H9 (cell line): ENCODE measurements at regions not wholly inside any gene's neighbourhood (a gene's known extent, or its start where the extent isn't known, plus 50 kb on each side); places are given as distances from the start of the nearest gene placed in this dataset.

Experiments used
- DNase-seq: peaks from one replicate; pipeline ENCODE4 v3.0.0-alpha.2; 2017
- H2AFZ ChIP-seq: one replicate; pipeline ENCODE4 v1.6.1; 2013; ENCODE audit warnings: mild to moderate bottlenecking, low read length, control low read depth, moderate library complexity
- H2AK5ac ChIP-seq: 2 replicates; pipeline ENCODE4 v1.6.1; 2013; ENCODE audit warnings: low read length, control low read depth, mixed read lengths; ENCODE audit not compliant: insufficient read length
- H2BK120ac ChIP-seq: one replicate; pipeline ENCODE4 v1.6.1; 2013; ENCODE audit warnings: low read depth, mild to moderate bottlenecking, low read length, control low read depth, inconsistent platforms; ENCODE audit not compliant: poor library complexity, severe bottlenecking
- H2BK12ac ChIP-seq: 2 replicates; pipeline ENCODE4 v1.6.1; 2013; ENCODE audit warnings: low read length, control low read depth, mixed read lengths, low read depth; ENCODE audit not compliant: insufficient read length
- H2BK15ac ChIP-seq: 2 replicates; pipeline ENCODE4 v1.6.1; 2013; ENCODE audit warnings: low read depth, low read length, control low read depth
- H2BK20ac ChIP-seq: one replicate; pipeline ENCODE4 v1.6.1; 2013; ENCODE audit warnings: low read depth, mild to moderate bottlenecking, low read length, control low read depth, inconsistent platforms; ENCODE audit not compliant: poor library complexity, severe bottlenecking
- H2BK5ac ChIP-seq: 2 replicates; pipeline ENCODE4 v1.6.1; 2013; ENCODE audit warnings: low read length, control low read depth, mixed read lengths; ENCODE audit not compliant: insufficient read length
- H3K14ac ChIP-seq: 2 replicates; pipeline ENCODE4 v1.6.1; 2013; ENCODE audit warnings: low read length, control low read depth; ENCODE audit not compliant: insufficient read depth
- H3K18ac ChIP-seq: 2 replicates; pipeline ENCODE4 v1.6.1; 2013; ENCODE audit warnings: low read depth, mild to moderate bottlenecking, mixed read lengths, low read length, control low read depth; ENCODE audit not compliant: insufficient read length
- H3K23ac ChIP-seq: 2 replicates; pipeline ENCODE4 v1.6.1; 2013; ENCODE audit warnings: low read length, control low read depth, mixed read lengths, low read depth; ENCODE audit not compliant: insufficient read length
- H3K23me2 ChIP-seq: 2 replicates; pipeline ENCODE4 v1.6.1; 2013; ENCODE audit warnings: low read depth, mild to moderate bottlenecking, mixed read lengths, low read length, control low read depth; ENCODE audit not compliant: insufficient read length, poor library complexity, severe bottlenecking
- H3K27ac ChIP-seq: 2 replicates; pipeline ENCODE4 v1.5.1; 2013; ENCODE audit warnings: low read length, control low read depth, mixed read lengths, low read depth; ENCODE audit not compliant: insufficient read length
- H3K27me3 ChIP-seq: 2 replicates; pipeline ENCODE4 v1.6.1; 2013; ENCODE audit warnings: low read length, control low read depth, inconsistent platforms; ENCODE audit not compliant: insufficient read depth
- H3K4ac ChIP-seq: 2 replicates; pipeline ENCODE4 v1.6.1; 2013; ENCODE audit warnings: low read depth, mild to moderate bottlenecking, control low read depth, inconsistent platforms, low read length, moderate library complexity
- H3K4me1 ChIP-seq: 2 replicates; pipeline ENCODE4 v1.6.1; 2013; ENCODE audit warnings: low read length, control low read depth, inconsistent platforms; ENCODE audit not compliant: insufficient read depth
- H3K4me2 ChIP-seq: 2 replicates; pipeline ENCODE4 v1.6.1; 2013; ENCODE audit warnings: low read length, control low read depth, mixed read lengths; ENCODE audit not compliant: insufficient read length, insufficient read depth
- H3K56ac ChIP-seq: 2 replicates; pipeline ENCODE4 v1.6.1; 2013; ENCODE audit warnings: low read depth, mild to moderate bottlenecking, mixed read lengths, low read length, control low read depth; ENCODE audit not compliant: insufficient read length
- H3K79me1 ChIP-seq: 2 replicates; pipeline ENCODE4 v1.6.1; 2013; ENCODE audit warnings: low read depth, mild to moderate bottlenecking, moderate library complexity, low read length, control low read depth, inconsistent platforms; ENCODE audit not compliant: insufficient read depth, poor library complexity, severe bottlenecking
- H3K79me2 ChIP-seq: 2 replicates; pipeline ENCODE4 v1.6.1; 2013; ENCODE audit warnings: low read length, control low read depth, inconsistent platforms; ENCODE audit not compliant: insufficient read depth
- H3K9ac ChIP-seq: 2 replicates; pipeline ENCODE4 v1.6.1; 2013; ENCODE audit warnings: low read length, control low read depth, mixed read lengths; ENCODE audit not compliant: insufficient read length; ENCODE audit errors: extremely low read depth
- H3K9me3 ChIP-seq: one replicate; pipeline ENCODE4 v1.6.1; 2013; ENCODE audit warnings: low read depth, low read length, inconsistent platforms; ENCODE audit not compliant: control insufficient read depth
- H3T11ph ChIP-seq: one replicate; pipeline ENCODE4 v1.6.1; 2013; ENCODE audit warnings: mild to moderate bottlenecking, low read length, control low read depth, inconsistent platforms
- H4K20me1 ChIP-seq: one replicate; pipeline ENCODE4 v1.6.1; 2013; ENCODE audit not compliant: control insufficient read depth, insufficient read length, insufficient read depth
- H4K5ac ChIP-seq: 2 replicates; pipeline ENCODE4 v1.6.1; 2013; ENCODE audit warnings: low read depth, mild to moderate bottlenecking, mixed read lengths, low read length, control low read depth; ENCODE audit not compliant: insufficient read length
- H4K8ac ChIP-seq: replicated peaks from 2 replicates; pipeline ENCODE4 v1.6.1; 2013; ENCODE audit warnings: low read length, control low read depth, mixed read lengths, low read depth; ENCODE audit not compliant: insufficient read length
- H4K91ac ChIP-seq: 2 replicates; pipeline ENCODE4 v1.6.1; 2013; ENCODE audit warnings: low read depth, mild to moderate bottlenecking, moderate library complexity, mixed read lengths, low read length, control low read depth; ENCODE audit not compliant: insufficient read length
- H3K27ac Mint-ChIP-seq, 3 experiments: 2 replicates in 2 of 3; 3 replicates in 1 of 3; pipeline ENCODE4 v1.8.0; 2020 to 2021; ENCODE audit warnings: mixed read lengths in 3 of 3, mild to moderate bottlenecking in 1 of 3, moderate library complexity in 1 of 3
- H3K27me3 Mint-ChIP-seq: 2 replicates; pipeline ENCODE4 v1.8.0; 2021; ENCODE audit warnings: low read depth, mild to moderate bottlenecking, moderate library complexity, mixed read lengths
- H3K36me3 Mint-ChIP-seq, 3 experiments: 2 replicates in 2 of 3; 3 replicates in 1 of 3; pipeline ENCODE4 v1.8.0; 2020 to 2021; ENCODE audit warnings: low read depth in 3 of 3, mixed read lengths in 3 of 3; ENCODE audit not compliant: insufficient read depth in 1 of 3
- H3K4me1 Mint-ChIP-seq, 2 experiments: 2 replicates each; pipeline ENCODE4 v1.8.0; 2020; ENCODE audit warnings: mixed read lengths in 2 of 2
- H3K4me3 Mint-ChIP-seq, 2 experiments: 2 replicates in 1 of 2; 3 replicates in 1 of 2; pipeline ENCODE4 v1.8.0; 2020 to 2021; ENCODE audit warnings: mild to moderate bottlenecking in 2 of 2, mixed read lengths in 2 of 2, moderate library complexity in 1 of 2
- H3K9me3 Mint-ChIP-seq, 2 experiments: 2 replicates in 1 of 2; 3 replicates in 1 of 2; pipeline ENCODE4 v1.8.0; 2020; ENCODE audit warnings: mild to moderate bottlenecking in 2 of 2, mixed read lengths in 2 of 2, moderate library complexity in 1 of 2
- WGBS: extraction: QIAGEN DNeasy Blood & Tissue Kit; methylation state at CpG from one replicate; pipeline ENCODE4 v1.1.7; 2013; ENCODE audit warnings: missing lambda C conversion rate, low lambda C conversion rate, mixed read lengths; ENCODE audit not compliant: insufficient read length; ENCODE audit errors: extremely low coverage; 5-methylcytosine and 5-hydroxymethylcytosine counted together
- TF ChIP-seq, protein P1 (sequence below): fragments of 200-600 bp; sonication (generic); conservative IDR thresholded peaks from 3 replicates; pipeline ENCODE4 v1.8.0; 2021; ENCODE audit warnings: antibody characterized with exemption, mild to moderate bottlenecking

DNA sequence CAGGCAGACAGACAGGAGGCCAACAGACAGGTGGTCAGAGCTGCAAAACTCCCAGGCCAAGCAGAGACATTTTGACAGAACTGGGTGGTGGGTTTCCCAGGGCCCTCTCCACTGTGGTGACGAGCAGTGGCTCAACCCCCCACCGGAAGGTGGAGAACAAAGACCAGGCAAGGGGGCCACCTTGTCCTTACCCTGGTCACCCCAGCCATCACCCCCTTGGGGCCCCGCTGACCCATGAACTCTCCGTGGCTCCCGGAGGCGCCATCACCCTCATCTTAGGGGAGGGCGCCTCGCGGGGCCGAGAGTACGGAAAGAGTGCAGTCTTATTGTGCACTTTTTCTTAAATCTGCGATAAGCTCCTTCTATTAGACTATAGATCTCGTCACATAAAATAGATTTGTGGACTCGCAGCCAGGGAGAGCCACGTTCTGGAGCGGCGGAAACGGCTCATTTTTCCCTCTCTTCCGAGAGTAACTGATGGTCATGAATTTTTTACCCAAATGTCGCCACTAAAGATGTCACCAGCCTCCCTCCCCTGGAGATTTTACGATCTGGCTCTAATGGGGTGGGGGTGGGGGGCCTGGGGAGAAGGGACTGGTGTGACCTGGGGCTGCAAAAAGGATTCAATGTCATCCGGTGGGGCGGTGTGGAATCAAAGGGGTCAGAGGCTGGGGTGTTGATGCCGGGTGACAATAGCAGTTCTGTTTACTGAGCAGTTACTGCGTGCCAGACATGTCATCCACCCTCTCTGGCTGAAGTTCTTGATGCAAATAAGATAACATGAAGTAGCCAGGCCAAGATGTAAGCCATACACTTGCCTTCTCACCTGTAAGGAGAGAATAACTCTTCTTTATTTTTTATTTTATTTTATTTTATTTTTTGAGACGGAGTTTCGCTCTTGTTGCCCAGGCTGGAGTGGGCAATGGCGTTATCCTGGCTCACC, 71.1 kb upstream of the MYL10 start:
- H3K23me2 ChIP-seq: no peaks in the 10 kb centered on the region
- no peak overlapping the region for H3K4ac ChIP-seq
- TF ChIP-seq, protein P1, sequence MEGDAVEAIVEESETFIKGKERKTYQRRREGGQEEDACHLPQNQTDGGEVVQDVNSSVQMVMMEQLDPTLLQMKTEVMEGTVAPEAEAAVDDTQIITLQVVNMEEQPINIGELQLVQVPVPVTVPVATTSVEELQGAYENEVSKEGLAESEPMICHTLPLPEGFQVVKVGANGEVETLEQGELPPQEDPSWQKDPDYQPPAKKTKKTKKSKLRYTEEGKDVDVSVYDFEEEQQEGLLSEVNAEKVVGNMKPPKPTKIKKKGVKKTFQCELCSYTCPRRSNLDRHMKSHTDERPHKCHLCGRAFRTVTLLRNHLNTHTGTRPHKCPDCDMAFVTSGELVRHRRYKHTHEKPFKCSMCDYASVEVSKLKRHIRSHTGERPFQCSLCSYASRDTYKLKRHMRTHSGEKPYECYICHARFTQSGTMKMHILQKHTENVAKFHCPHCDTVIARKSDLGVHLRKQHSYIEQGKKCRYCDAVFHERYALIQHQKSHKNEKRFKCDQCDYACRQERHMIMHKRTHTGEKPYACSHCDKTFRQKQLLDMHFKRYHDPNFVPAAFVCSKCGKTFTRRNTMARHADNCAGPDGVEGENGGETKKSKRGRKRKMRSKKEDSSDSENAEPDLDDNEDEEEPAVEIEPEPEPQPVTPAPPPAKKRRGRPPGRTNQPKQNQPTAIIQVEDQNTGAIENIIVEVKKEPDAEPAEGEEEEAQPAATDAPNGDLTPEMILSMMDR: no peak
- no peaks in the 10 kb centered on the region for H3K79me2 ChIP-seq
- no peak overlapping the region for H4K5ac ChIP-seq
- no peak overlapping the region for H3K27ac ChIP-seq
- Mint-ChIP-seq H3K27me3 (peaks cover 2% of the 10 kb centered on the region; the same call in 1 of the 2 replicates), H3K36me3 (no peaks in the 10 kb centered on the region), H3K27ac (0 out of 7 replicates have a peak overlapping the region, but pooled peaks of 1 of the 3 experiments have one; percentile 47), H3K4me3 (no peak overlapping the region), H3K9me3 (no peaks in the 10 kb centered on the region; a peak in 1 of 5 replicates), H3K4me1 (peaks cover 2 to 3% of the 10 kb centered on the region in 2 experiments; a peak in 3 of 4 replicates)
- no peak overlapping the region for H3K18ac ChIP-seq
- H4K91ac ChIP-seq: no peak overlapping the region
- H2AFZ ChIP-seq: no peak overlapping the region
- H2AK5ac ChIP-seq: no peak overlapping the region
- no peak overlapping the region for H2BK20ac ChIP-seq
- H2BK5ac ChIP-seq: no peak overlapping the region
- H3K4me2 ChIP-seq: no peak overlapping the region
- H4K20me1 ChIP-seq: no peaks in the 10 kb centered on the region
- H4K8ac ChIP-seq: no peak overlapping the region
- H3K79me1 ChIP-seq: no peaks in the 10 kb centered on the region
- H2BK120ac ChIP-seq: no peak overlapping the region
- H2BK15ac ChIP-seq: no peak overlapping the region
- H3K9me3 ChIP-seq: no peaks in the 10 kb centered on the region
- WGBS: no CpG with 5 or more reads among the region's 28 CpGs
- H2BK12ac ChIP-seq: no peak overlapping the region
- H3K4me1 ChIP-seq: no peaks in the 10 kb centered on the region; the same call in 1 of the 2 replicates
- H3K56ac ChIP-seq: no peak overlapping the region
- H3K27me3 ChIP-seq: no peaks in the 10 kb centered on the region
- no peak overlapping the region for H3K14ac ChIP-seq
- DNase-seq: no peak
- H3T11ph ChIP-seq: no peak overlapping the region
- no peak overlapping the region for H3K23ac ChIP-seq
- no peak overlapping the region for H3K9ac ChIP-seq
